ENCODE measurements at regions not wholly inside any gene's neighbourhood (a gene's known extent, or its start where the extent isn't known, plus 50 kb on each side); places are given as distances from the start of the nearest gene placed in this dataset.

- H3K4me1 ChIP-seq (ENCODE audit: control insufficient read depth in 2 of 2, insufficient read depth in 2 of 2, low read length in 2 of 2), result no peaks in the 10 kb centered on the region
- H2AFZ ChIP-seq (ENCODE audit: insufficient read depth, low read depth, low read length, poor library complexity, severe bottlenecking), result no peak overlapping the region
- ChIA-PET POLR2A (no interaction called here), CTCF (no interaction called here)
- no peaks in the 10 kb centered on the region for H3K9me3 Mint-ChIP-seq (ENCODE audit: insufficient read depth)
- no peak for TF ChIP-seq EZH2 (IDR thresholded peaks at IDR 0.05; ENCODE audit: borderline replicate concordance, insufficient read depth, low read depth, low read length, poor library complexity, severe bottlenecking)
- TF ChIP-seq, protein P1, sequence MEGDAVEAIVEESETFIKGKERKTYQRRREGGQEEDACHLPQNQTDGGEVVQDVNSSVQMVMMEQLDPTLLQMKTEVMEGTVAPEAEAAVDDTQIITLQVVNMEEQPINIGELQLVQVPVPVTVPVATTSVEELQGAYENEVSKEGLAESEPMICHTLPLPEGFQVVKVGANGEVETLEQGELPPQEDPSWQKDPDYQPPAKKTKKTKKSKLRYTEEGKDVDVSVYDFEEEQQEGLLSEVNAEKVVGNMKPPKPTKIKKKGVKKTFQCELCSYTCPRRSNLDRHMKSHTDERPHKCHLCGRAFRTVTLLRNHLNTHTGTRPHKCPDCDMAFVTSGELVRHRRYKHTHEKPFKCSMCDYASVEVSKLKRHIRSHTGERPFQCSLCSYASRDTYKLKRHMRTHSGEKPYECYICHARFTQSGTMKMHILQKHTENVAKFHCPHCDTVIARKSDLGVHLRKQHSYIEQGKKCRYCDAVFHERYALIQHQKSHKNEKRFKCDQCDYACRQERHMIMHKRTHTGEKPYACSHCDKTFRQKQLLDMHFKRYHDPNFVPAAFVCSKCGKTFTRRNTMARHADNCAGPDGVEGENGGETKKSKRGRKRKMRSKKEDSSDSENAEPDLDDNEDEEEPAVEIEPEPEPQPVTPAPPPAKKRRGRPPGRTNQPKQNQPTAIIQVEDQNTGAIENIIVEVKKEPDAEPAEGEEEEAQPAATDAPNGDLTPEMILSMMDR (IDR thresholded peaks at IDR 0.05), result no peak
- no peaks in the 10 kb centered on the region for H4K20me1 ChIP-seq (ENCODE audit: control insufficient read depth, insufficient read depth, low read length, poor library complexity, severe bottlenecking)
- H3K4me1 Mint-ChIP-seq, result no peaks in the 10 kb centered on the region
- H3K4me3 Mint-ChIP-seq, result no peak overlapping the region
- no peaks in the 10 kb centered on the region for H3K9me3 ChIP-seq (ENCODE audit: control extremely low read depth in 1 of 3, control insufficient read depth in 2 of 3, insufficient read depth in 1 of 3, low read length in 2 of 3)
- no peak overlapping the region for H3K4me2 ChIP-seq (replicated peaks; ENCODE audit: low read depth, low read length, poor library complexity, severe bottlenecking)
- peaks cover 19% of the 10 kb centered on the region for H3K27me3 Mint-ChIP-seq
- H3K4me3 ChIP-seq (ENCODE audit: control extremely low read depth in 1 of 5, extremely low read depth in 1 of 5, insufficient read depth in 1 of 5, low read depth in 2 of 5, low read length in 4 of 5), result no peak overlapping the region
- DNase-seq (no peak), ATAC-seq (ENCODE audit: low read depth) (no peak)
- H3K36me3 ChIP-seq (replicated peaks in 1 of 2; ENCODE audit: control extremely low read depth in 1 of 2, control insufficient read depth in 1 of 2, extremely low read depth in 1 of 2, insufficient read depth in 2 of 2, low read length in 1 of 2), result no peaks in the 10 kb centered on the region
- intact Hi-C loops (cut with micrococcal nuclease), result loop anchor here (10.0 kb wide), 1 partner anchor 1040 kb away; no protein-coding TSS in a partner anchor
- H3K27ac Mint-ChIP-seq, result no peak overlapping the region
- H3K27ac ChIP-seq (ENCODE audit: low read length in 2 of 2), result no peak overlapping the region
- H3K27me3 ChIP-seq (replicated peaks in 1 of 4; ENCODE audit: control extremely low read depth in 1 of 4, control insufficient read depth in 3 of 4, insufficient read depth in 4 of 4, low read length in 3 of 4), result no peaks in the 10 kb centered on the region
- no peak overlapping the region for H3K9ac ChIP-seq (ENCODE audit: low read length)
- H3K79me2 ChIP-seq (ENCODE audit: control insufficient read depth, insufficient read depth, low read length), result no peaks in the 10 kb centered on the region
- WGBS (ENCODE audit: insufficient coverage), result 95% methylated on average over 3 of the region's 4 CpGs
These were observed 104.6 kb upstream of the MAN2A1 start for GRCh38 chr5:109584986-109585599.

DNA sequence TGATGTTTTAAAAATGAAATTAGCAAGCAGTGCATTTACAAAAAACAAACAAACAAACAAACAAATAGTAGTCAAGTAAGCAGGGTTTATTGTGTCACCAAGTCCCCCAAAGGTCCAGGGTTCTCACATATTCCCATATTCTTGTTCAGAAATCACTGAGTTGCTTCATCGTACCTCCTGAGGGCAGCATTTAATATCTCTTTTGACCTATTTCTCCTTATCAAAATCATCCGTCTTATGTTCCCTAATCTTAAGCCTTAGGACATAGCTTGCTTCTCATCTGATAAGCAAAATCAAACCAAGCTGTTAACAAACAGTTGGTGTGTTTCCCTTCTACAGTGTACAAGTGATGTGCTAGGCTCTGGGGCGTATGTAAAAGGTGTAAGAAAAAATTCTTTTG lies 109.5 kb upstream of the MAN2A1 start:
- DNase-seq, result no peak
- Histone ChIP-seq H3K4me1 (ENCODE audit: control insufficient read depth in 2 of 2, insufficient read depth in 2 of 2, low read length in 2 of 2) (no peaks in the 10 kb centered on the region), H3K9ac (ENCODE audit: low read length) (no peak overlapping the region), H2AFZ (ENCODE audit: insufficient read depth, low read depth, low read length, poor library complexity, severe bottlenecking) (no peak overlapping the region), H3K27me3 (replicated peaks in 1 of 4; ENCODE audit: control extremely low read depth in 1 of 4, control insufficient read depth in 3 of 4, insufficient read depth in 4 of 4, low read length in 3 of 4) (no peaks in the 10 kb centered on the region), H3K36me3 (replicated peaks in 1 of 2; ENCODE audit: control extremely low read depth in 1 of 2, control insufficient read depth in 1 of 2, extremely low read depth in 1 of 2, insufficient read depth in 2 of 2, low read length in 1 of 2) (no peaks in the 10 kb centered on the region), H4K20me1 (ENCODE audit: control insufficient read depth, insufficient read depth, low read length, poor library complexity, severe bottlenecking) (no peaks in the 10 kb centered on the region), H3K9me3 (ENCODE audit: control extremely low read depth in 1 of 3, control insufficient read depth in 2 of 3, insufficient read depth in 1 of 3, low read length in 2 of 3) (no peaks in the 10 kb centered on the region), H3K4me2 (replicated peaks; ENCODE audit: low read depth, low read length, poor library complexity, severe bottlenecking) (no peak overlapping the region), H3K4me3 (ENCODE audit: control extremely low read depth in 1 of 5, extremely low read depth in 1 of 5, insufficient read depth in 1 of 5, low read depth in 2 of 5, low read length in 4 of 5) (no peak overlapping the region), H3K27ac (ENCODE audit: low read length in 2 of 2) (no peak overlapping the region), H3K79me2 (ENCODE audit: control insufficient read depth, insufficient read depth, low read length) (no peaks in the 10 kb centered on the region)
- intact Hi-C loops (cut with micrococcal nuclease), result loop anchor here (10.0 kb wide), 1 partner anchor 1045 kb away; no protein-coding TSS in a partner anchor
- TF ChIP-seq EZH2 (IDR thresholded peaks at IDR 0.05; ENCODE audit: borderline replicate concordance, insufficient read depth, low read depth, low read length, poor library complexity, severe bottlenecking), result no peak
- TF ChIP-seq, protein P1 (IDR thresholded peaks at IDR 0.05), result no peak
- H3K27ac Mint-ChIP-seq, result no peak overlapping the region
- H3K27me3 Mint-ChIP-seq, result peaks cover 23% of the 10 kb centered on the region
- ATAC-seq (ENCODE audit: low read depth), result no peak
- 100% methylated on average over 1 of the region's 3 CpGs for WGBS (ENCODE audit: insufficient coverage)
- H3K4me1 Mint-ChIP-seq, result no peaks in the 10 kb centered on the region
- CTCF ChIA-PET, result no interaction called here
- POLR2A ChIA-PET, result no interaction called here
- peaks cover 3% of the 10 kb centered on the region for H3K9me3 Mint-ChIP-seq (ENCODE audit: insufficient read depth)
- H3K4me3 Mint-ChIP-seq, result no peak overlapping the region

Data from B cell (primary cell).